ENCODE measurements at regions not wholly inside any gene's neighbourhood (a gene's known extent, or its start where the extent isn't known, plus 50 kb on each side); places are given as distances from the start of the nearest gene placed in this dataset.

DNA sequence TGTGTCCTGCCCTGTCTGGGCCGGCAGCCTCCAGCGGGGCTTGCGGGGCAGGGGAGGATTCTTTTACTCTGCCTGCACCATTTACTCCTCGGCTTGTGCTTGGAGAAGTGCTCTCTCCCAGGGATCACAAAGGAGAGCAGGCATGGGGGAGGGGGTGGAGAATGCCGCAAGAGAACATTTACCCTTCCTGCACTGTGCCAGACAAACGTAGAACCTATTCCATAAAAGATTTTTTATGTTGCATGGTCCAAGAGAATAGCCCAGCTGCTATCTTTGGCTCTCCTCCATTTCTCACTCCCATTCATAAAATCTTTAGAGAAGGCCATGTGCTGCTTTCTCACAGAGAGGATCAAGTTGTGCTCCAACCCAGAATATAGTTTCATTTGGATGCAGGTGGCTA lies 159.4 kb downstream of the SPTSSA start:
- peaks cover 3% of the 10 kb centered on the region for H3K27me3 Mint-ChIP-seq (ENCODE audit: unreplicated experiment)
- H3K4me1 Mint-ChIP-seq (ENCODE audit: low read depth, unreplicated experiment), result no peaks in the 10 kb centered on the region
- H3K9me3 Mint-ChIP-seq (ENCODE audit: unreplicated experiment), result no peaks in the 10 kb centered on the region
- no peak overlapping the region for H3K27ac Mint-ChIP-seq (ENCODE audit: unreplicated experiment)
- no peaks in the 10 kb centered on the region for H3K36me3 Mint-ChIP-seq (ENCODE audit: unreplicated experiment)
- TF ChIP-seq, protein P1, sequence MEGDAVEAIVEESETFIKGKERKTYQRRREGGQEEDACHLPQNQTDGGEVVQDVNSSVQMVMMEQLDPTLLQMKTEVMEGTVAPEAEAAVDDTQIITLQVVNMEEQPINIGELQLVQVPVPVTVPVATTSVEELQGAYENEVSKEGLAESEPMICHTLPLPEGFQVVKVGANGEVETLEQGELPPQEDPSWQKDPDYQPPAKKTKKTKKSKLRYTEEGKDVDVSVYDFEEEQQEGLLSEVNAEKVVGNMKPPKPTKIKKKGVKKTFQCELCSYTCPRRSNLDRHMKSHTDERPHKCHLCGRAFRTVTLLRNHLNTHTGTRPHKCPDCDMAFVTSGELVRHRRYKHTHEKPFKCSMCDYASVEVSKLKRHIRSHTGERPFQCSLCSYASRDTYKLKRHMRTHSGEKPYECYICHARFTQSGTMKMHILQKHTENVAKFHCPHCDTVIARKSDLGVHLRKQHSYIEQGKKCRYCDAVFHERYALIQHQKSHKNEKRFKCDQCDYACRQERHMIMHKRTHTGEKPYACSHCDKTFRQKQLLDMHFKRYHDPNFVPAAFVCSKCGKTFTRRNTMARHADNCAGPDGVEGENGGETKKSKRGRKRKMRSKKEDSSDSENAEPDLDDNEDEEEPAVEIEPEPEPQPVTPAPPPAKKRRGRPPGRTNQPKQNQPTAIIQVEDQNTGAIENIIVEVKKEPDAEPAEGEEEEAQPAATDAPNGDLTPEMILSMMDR (IDR thresholded peaks at IDR 0.05; ENCODE audit: partially characterized antibody, unreplicated experiment), result no peak
- DNase-seq, result no peak
- H3K4me3 Mint-ChIP-seq (ENCODE audit: unreplicated experiment), result no peak overlapping the region

DNA sequence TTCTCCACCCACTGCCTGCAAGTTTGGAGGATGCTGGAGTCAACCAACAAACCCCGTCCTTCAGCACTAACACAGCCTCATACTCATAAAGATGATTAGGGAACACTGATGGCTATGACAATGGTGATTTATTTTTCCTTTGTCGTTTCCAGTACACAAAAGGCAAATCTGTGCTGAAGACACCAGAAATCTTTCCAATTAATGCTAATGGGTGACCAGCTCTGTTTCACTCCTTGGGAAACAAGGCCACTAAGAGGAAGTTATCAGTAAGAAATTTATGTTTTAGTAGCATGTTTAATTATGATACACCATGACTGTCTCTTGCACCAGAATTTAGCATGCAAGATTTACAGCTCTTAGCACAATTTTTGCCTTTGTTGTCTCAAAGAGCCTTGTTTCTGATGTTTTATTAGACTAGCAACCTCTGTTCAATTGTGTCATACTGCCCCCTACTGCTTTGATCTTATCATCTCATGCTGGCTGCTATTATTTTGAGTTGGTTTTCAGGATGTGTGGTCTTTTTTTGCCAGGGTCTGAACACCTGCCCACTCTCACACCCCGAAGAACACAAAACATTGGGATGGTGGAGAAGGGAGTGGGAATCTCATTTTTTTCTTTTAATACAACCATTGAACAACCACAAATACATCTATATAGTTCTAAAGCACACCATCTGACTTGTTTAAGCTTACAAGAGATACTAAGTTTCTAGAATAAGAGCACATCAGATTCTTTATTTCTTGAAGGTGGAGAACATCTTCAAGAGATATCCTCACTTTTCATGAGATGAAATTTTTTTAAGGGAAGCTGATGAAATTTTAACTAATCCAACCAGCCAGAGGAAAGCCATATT lies 160.9 kb downstream of the SPTSSA start:
- H3K4me3 Mint-ChIP-seq (ENCODE audit: unreplicated experiment), result no peak overlapping the region

DNA sequence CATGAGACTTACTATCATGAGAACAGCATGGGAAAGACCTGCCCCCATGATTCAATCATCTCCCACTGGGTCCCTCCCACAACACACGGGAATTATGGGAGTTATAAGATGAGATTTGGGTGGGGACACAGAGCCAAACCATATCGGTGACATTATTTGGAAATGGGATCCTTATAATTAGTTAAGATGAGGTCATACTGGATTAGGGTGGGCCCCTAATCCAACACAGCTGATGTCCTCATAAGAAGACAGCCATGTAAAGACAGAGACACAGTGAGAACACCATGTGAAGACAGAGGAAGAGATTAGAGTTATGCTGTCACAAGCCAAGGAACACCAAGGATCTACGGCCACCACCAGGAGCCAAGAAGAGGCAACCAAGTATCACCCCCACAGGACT lies 161.7 kb downstream of the SPTSSA start:
- Mint-ChIP-seq H3K27me3 (ENCODE audit: unreplicated experiment) (peaks cover 3% of the 10 kb centered on the region), H3K36me3 (ENCODE audit: unreplicated experiment) (no peaks in the 10 kb centered on the region), H3K4me3 (ENCODE audit: unreplicated experiment) (no peak overlapping the region), H3K4me1 (ENCODE audit: low read depth, unreplicated experiment) (no peaks in the 10 kb centered on the region), H3K27ac (ENCODE audit: unreplicated experiment) (no peak overlapping the region), H3K9me3 (ENCODE audit: unreplicated experiment) (no peaks in the 10 kb centered on the region)
- TF ChIP-seq, protein P1 (IDR thresholded peaks at IDR 0.05; ENCODE audit: partially characterized antibody, unreplicated experiment), result no peak
- DNase-seq, result no peak

More for the DNA sequence above, 160.9 kb downstream of the SPTSSA start:
- DNase-seq, result no peak
- Mint-ChIP-seq H3K36me3 (ENCODE audit: unreplicated experiment) (no peaks in the 10 kb centered on the region), H3K27me3 (ENCODE audit: unreplicated experiment) (peaks cover 3% of the 10 kb centered on the region), H3K27ac (ENCODE audit: unreplicated experiment) (no peak overlapping the region), H3K4me1 (ENCODE audit: low read depth, unreplicated experiment) (no peaks in the 10 kb centered on the region), H3K9me3 (ENCODE audit: unreplicated experiment) (no peaks in the 10 kb centered on the region)
- TF ChIP-seq, protein P1 (IDR thresholded peaks at IDR 0.05; ENCODE audit: partially characterized antibody, unreplicated experiment), result peak; percentile 82

DNA sequence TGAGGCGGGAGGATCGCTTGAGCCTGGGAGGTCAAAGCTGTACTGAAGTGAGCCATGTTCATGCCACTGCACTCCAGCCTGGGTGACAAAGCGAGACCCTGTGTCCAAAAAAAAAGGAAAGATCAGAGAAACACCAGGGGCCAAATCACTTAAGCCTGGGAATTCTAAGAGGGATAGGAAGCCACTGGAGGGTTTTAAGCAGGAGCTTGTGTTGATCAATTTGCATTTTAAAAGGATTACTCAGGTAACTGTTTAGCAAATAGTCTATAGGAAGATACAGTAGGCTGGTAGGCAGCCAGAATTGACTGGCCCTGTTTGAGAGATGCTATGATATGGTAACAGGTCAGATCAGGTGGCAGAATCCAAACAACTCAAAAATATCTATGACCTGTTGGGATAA lies 162.7 kb downstream of the SPTSSA start:
- no peak for DNase-seq
- H3K36me3 Mint-ChIP-seq (ENCODE audit: unreplicated experiment), result no peaks in the 10 kb centered on the region
- no peak overlapping the region for H3K27ac Mint-ChIP-seq (ENCODE audit: unreplicated experiment)

More for the DNA sequence above, 162.7 kb downstream of the SPTSSA start:
- H3K27me3 Mint-ChIP-seq (ENCODE audit: unreplicated experiment), result peaks cover 1% of the 10 kb centered on the region
- no peak overlapping the region for H3K4me3 Mint-ChIP-seq (ENCODE audit: unreplicated experiment)
- H3K9me3 Mint-ChIP-seq (ENCODE audit: unreplicated experiment), result no peaks in the 10 kb centered on the region
- H3K4me1 Mint-ChIP-seq (ENCODE audit: low read depth, unreplicated experiment), result no peaks in the 10 kb centered on the region
- TF ChIP-seq, protein P1 (IDR thresholded peaks at IDR 0.05; ENCODE audit: partially characterized antibody, unreplicated experiment), result no peak
